HG03060 (cell line): ENCODE measurements at regions not wholly inside any gene's neighbourhood (a gene's known extent, or its start where the extent isn't known, plus 50 kb on each side); places are given as distances from the start of the nearest gene placed in this dataset.
"Not testable (repeated sequence)": the region's sequence is repeated elsewhere in the genome, so short reads cannot be mapped to it uniquely, and the experiment has no call there.

Source experiments
- ATAC-seq: cut with Tn5 transposase; IDR thresholded peaks from one replicate; pipeline ENCODE4 v1.9.1; 2021; ENCODE audit warnings: low read depth, moderate number of reproducible peaks; ENCODE audit not compliant: unreplicated experiment

- ATAC-seq: no peak
Observed at GRCh38 chr7:106357675-106358074, 72.9 kb upstream of the NAMPT start.

DNA sequence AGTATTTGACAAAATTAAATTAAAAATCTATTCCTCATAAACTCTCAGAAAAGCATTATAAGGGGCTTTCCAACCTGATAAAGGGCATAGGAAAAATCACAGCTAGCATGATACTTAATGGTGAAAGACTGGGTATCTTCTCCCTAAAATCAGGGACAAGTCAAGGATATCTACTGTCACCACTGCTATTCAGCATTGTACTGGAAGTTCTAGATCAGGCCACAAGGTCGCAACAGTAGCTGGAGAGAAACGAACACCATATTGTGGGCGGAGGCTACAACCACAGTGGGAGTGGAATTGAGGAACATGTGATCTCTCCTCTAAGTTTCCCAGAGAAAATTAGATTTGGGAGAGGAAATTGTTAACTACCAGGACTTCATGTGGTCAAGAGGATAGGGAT, 70.0 kb upstream of the NAMPT start:
- no peak for ATAC-seq

- ATAC-seq: no peak
Observed at GRCh38 chr7:106353944-106354343, 69.2 kb upstream of the NAMPT start.

GRCh38 chr7:106348231-106348630, 63.4 kb upstream of the NAMPT start:
- no peak for ATAC-seq

- ATAC-seq: no peak
Observed at GRCh38 chr7:106347229-106347833, 62.5 kb upstream of the NAMPT start.

- ATAC-seq: peak; percentile 89
Observed at GRCh38 chr7:106346678-106347217, 62.0 kb upstream of the NAMPT start.

DNA sequence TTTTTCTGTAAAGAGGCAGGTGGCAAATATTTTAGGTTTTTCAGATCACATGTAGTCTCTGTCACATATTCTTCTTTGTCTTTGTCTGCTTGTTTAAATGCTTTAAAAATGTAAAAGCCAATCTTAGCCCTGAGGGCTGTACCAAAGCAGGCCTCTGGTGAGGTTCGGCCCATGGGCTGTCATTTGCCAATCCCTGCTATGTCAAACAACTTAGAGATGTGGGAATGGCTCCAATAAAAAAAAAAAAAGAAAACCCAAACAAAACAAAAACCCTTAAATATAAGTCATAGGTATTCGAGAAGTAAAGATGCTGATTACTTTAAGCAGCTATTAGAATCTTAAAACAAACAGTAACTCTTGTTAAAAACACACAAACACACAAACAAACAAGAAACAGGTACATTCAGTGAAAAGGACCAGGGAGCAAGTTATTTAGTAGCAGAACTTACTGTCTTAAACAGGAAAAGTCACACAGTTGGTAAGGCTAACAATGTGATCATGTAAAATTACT, 61.4 kb upstream of the NAMPT start:
- no peak for ATAC-seq

DNA sequence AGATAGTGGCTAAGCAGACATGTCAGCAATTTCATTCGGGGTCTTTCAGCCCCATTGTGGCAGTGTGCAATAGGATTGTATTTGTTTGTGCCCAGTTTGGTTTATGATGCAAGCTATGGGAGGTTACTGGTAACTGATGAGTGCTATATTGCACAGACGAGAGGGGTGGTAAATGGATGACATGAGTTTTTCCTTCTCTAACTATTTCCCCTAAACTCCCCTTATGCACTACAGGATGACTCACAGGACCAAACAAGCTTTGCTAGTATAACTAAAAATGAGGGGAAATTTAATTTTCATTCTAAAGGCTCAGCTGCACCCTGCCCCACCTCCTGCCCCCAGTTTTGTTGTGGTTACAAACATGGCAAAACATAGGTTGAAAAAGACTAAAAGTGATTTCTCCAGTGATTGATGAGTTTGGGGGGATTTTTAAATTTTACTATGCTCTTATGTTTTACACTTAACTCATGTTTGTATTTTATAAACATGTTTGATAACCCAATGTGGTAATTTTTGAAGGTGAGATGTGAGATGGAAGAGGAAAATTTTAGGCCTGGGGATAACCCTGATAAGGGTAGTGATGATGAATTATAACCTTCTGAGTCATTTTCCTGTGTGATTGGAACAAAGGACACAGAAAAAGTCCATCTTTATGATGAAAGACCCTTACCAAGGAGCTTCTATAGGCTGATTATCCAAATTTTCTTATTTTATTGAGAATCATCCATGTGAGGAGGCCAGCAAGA, 60.8 kb upstream of the NAMPT start:
- no peak for ATAC-seq

DNA sequence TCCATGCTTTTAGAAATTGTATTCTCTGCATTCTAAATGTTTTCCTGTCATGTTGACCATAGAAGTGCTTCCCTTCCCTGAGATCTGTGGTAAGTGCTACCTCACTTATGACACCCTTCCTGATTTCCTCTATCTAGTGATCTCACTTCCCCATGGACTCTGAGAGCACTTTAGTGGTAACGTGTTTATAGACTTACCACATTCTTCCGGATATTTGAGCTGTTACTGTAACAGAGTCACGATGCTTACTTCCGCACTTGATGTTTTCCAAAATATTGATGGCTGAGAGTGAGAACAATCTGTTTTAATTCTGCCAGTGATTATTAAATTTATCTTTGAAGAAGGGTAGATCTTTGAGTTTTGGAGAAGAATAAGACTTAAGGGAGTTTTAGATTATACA, 60.1 kb upstream of the NAMPT start:
- no peak for ATAC-seq

GRCh38 chr7:106344211-106344610, 59.4 kb upstream of the NAMPT start:
- no peak for ATAC-seq

GRCh38 chr7:106342049-106342448, 57.3 kb upstream of the NAMPT start:
- ATAC-seq: not testable (repeated sequence)

- ATAC-seq: not testable (repeated sequence)
Observed at GRCh38 chr7:106340247-106340596, 55.4 kb upstream of the NAMPT start.

DNA sequence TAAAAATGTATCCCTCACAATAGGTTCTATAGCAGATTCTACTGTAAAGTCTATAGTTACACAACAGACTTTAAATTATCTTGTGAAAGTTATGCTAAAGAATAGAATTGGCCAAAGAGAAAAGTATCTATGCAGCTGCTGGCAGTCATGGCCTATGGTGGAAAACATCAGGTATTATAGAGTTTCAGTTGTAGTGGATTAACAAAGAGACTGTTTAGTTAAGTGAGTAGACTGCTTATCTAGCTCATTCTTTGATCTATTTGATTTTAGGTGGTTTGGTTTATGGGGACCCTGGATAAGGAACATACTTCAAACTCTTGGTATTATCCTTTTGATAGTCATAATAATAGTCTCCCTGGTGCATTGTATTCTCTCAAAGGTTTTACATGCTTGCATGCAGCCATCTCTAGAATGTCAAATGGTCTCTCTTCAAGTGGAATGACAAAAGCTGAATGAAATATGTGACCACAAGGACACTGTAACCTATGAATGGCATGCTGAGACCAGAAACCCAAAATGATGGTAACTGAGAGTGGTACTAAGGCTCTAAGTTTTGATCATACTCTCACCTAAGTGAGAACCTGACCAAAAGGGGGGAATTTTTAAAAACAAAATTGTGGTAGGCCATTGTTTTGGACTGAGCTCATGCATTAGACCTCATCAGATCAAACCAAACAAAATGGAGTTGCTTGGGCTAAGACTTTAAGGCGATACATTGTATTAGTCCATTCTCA, 54.9 kb upstream of the NAMPT start:
- no peak for ATAC-seq

DNA sequence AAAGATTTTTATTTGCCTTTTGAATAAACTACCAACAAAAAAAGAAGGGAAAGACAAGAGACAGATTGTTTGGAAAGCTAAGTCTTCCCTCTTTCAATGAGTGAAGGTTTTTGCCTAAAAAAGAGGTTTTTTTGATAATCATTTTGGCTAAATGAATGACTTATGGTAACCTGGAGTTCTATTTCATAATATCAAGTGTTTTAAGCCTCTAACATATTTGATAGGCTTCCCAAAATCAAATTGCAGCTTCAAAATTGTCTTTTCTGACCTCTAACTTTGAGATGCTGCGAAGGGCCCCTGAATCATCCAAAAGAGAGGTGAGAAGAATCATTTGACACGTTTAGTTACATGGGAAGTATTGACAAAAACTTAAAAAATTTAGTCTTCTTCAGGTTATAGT, 53.0 kb upstream of the NAMPT start:
- no peak for ATAC-seq

- ATAC-seq: no peak
Observed at GRCh38 chr7:106335814-106336213, 51.0 kb upstream of the NAMPT start.
